ENCODE measurements at regions not wholly inside any gene's neighbourhood (a gene's known extent, or its start where the extent isn't known, plus 50 kb on each side); places are given as distances from the start of the nearest gene placed in this dataset.
A peak's percentile ranks its signal among the peaks of the same experiment; 100 is the strongest.

- H3K79me2 ChIP-seq = no peaks in the 10 kb centered on the region
- no peak for TF ChIP-seq CTCF (IDR thresholded peaks at IDR 0.05)
Observed at GRCh38 chr13:33590936-33591335, 227.0 kb upstream of the RFC3 start.

GRCh38 chr13:33606692-33607091 lies 211.3 kb upstream of the RFC3 start:
- Histone ChIP-seq H3K4me2 (ENCODE audit: low read length) (no peak overlapping the region), H3K4me1 (no peaks in the 10 kb centered on the region)

More at GRCh38 chr13:33590936-33591335, 227.0 kb upstream of the RFC3 start:
- Histone ChIP-seq H3K9ac (no peak overlapping the region), H3K4me1 (no peaks in the 10 kb centered on the region), H3K27ac (no peak overlapping the region), H3K9me3 (ENCODE audit: control insufficient read depth, low read length) (no peaks in the 10 kb centered on the region), H3K27me3 (ENCODE audit: control insufficient read depth, insufficient read depth, low read length) (no peaks in the 10 kb centered on the region), H3K4me2 (ENCODE audit: low read length) (no peak overlapping the region), H2AFZ (no peak overlapping the region), H3K4me3 (ENCODE audit: low read depth, low read length) (no peak overlapping the region), H3K36me3 (ENCODE audit: control insufficient read depth, insufficient read depth, low read length) (no peaks in the 10 kb centered on the region)

GRCh38 chr13:33610438-33611120 lies 207.4 kb upstream of the RFC3 start:
- peak overlapping the region; percentile 45 for H3K27ac ChIP-seq
- H3K27me3 ChIP-seq (ENCODE audit: control insufficient read depth, insufficient read depth, low read length) = no peaks in the 10 kb centered on the region
- H3K79me2 ChIP-seq = no peaks in the 10 kb centered on the region
- H3K4me1 ChIP-seq = no peaks in the 10 kb centered on the region
- no peak for TF ChIP-seq CTCF (IDR thresholded peaks at IDR 0.05)
- H3K4me2 ChIP-seq (ENCODE audit: low read length) = peak overlapping the region; percentile 30
- no peak overlapping the region for H3K9ac ChIP-seq
- no peak overlapping the region for H3K4me3 ChIP-seq (ENCODE audit: low read depth, low read length)
- H3K36me3 ChIP-seq (ENCODE audit: control insufficient read depth, insufficient read depth, low read length) = no peaks in the 10 kb centered on the region
- no peaks in the 10 kb centered on the region for H3K9me3 ChIP-seq (ENCODE audit: control insufficient read depth, low read length)
- no peak overlapping the region for H2AFZ ChIP-seq

More at GRCh38 chr13:33606692-33607091, 211.3 kb upstream of the RFC3 start:
- Histone ChIP-seq H3K79me2 (no peaks in the 10 kb centered on the region), H3K36me3 (ENCODE audit: control insufficient read depth, insufficient read depth, low read length) (no peaks in the 10 kb centered on the region), H3K27ac (no peak overlapping the region), H3K9ac (no peak overlapping the region), H2AFZ (no peak overlapping the region), H3K9me3 (ENCODE audit: control insufficient read depth, low read length) (no peaks in the 10 kb centered on the region), H3K4me3 (ENCODE audit: low read depth, low read length) (no peak overlapping the region), H3K27me3 (ENCODE audit: control insufficient read depth, insufficient read depth, low read length) (no peaks in the 10 kb centered on the region)
- TF ChIP-seq CTCF (IDR thresholded peaks at IDR 0.05) = no peak

- H3K9ac ChIP-seq = no peak overlapping the region
- peak overlapping the region; percentile 30 for H3K4me2 ChIP-seq (ENCODE audit: low read length)
- H3K4me1 ChIP-seq = no peaks in the 10 kb centered on the region
- H3K79me2 ChIP-seq = no peaks in the 10 kb centered on the region
- H3K36me3 ChIP-seq (ENCODE audit: control insufficient read depth, insufficient read depth, low read length) = no peaks in the 10 kb centered on the region
- no peak overlapping the region for H2AFZ ChIP-seq
- no peaks in the 10 kb centered on the region for H3K9me3 ChIP-seq (ENCODE audit: control insufficient read depth, low read length)
- TF ChIP-seq CTCF (IDR thresholded peaks at IDR 0.05) = no peak
- no peaks in the 10 kb centered on the region for H3K27me3 ChIP-seq (ENCODE audit: control insufficient read depth, insufficient read depth, low read length)
- no peak overlapping the region for H3K4me3 ChIP-seq (ENCODE audit: low read depth, low read length)
- no peak overlapping the region for H3K27ac ChIP-seq
Observed at GRCh38 chr13:33611121-33611805, 206.7 kb upstream of the RFC3 start.

All from parathyroid adenoma (tissue), 2 donors.